ENCODE measurements at regions not wholly inside any gene's neighbourhood (a gene's known extent, or its start where the extent isn't known, plus 50 kb on each side); places are given as distances from the start of the nearest gene placed in this dataset.

GRCh38 chr4:106422766-106423165 lies 54.2 kb upstream of the GIMD1 start:
- Histone ChIP-seq H2BK12ac (ENCODE audit: low read length) (no peak overlapping the region), H3K4me3 (ENCODE audit: low read depth, low read length) (no peak overlapping the region), H3K23ac (ENCODE audit: low read length) (no peak overlapping the region), H3K9me3 (ENCODE audit: insufficient read depth, low read depth, low read length) (no peaks in the 10 kb centered on the region), H3K79me2 (ENCODE audit: control insufficient read depth, insufficient read depth, low read length, poor library complexity) (no peaks in the 10 kb centered on the region), H3K4me2 (ENCODE audit: low read length) (no peak overlapping the region), H2BK120ac (ENCODE audit: insufficient read depth, low read length, poor library complexity) (no peak overlapping the region), H3K4me1 (ENCODE audit: control insufficient read depth in 1 of 2, insufficient read depth in 2 of 2, low read length in 2 of 2) (peaks cover 0 to 7% of the 10 kb centered on the region in 2 experiments), H3K27me3 (ENCODE audit: insufficient read depth, low read length) (no peaks in the 10 kb centered on the region), H2AK5ac (ENCODE audit: low read length) (no peak overlapping the region), H4K12ac (ENCODE audit: low read depth, low read length) (no peak overlapping the region), H4K8ac (ENCODE audit: low read depth, low read length) (no peak overlapping the region), H4K91ac (ENCODE audit: low read depth, low read length) (no peak overlapping the region), H3K36me3 (ENCODE audit: control insufficient read depth in 1 of 2, insufficient read depth in 2 of 2, low read length in 2 of 2) (no peaks in the 10 kb centered on the region), H3K18ac (ENCODE audit: low read length) (no peak overlapping the region), H3K14ac (ENCODE audit: low read length) (no peak overlapping the region), H3K79me1 (ENCODE audit: low read length) (peaks cover 4% of the 10 kb centered on the region), H2AFZ (ENCODE audit: insufficient read depth, low read length, poor library complexity) (no peak overlapping the region), H3K27ac (ENCODE audit: low read depth, low read length) (no peak overlapping the region), H3K4ac (ENCODE audit: low read depth, low read length) (no peak overlapping the region), H3K9ac (ENCODE audit: low read length) (no peak overlapping the region), H2BK5ac (ENCODE audit: low read depth, low read length, poor library complexity) (peak overlapping the region; percentile 69)
- no peak for DNase-seq
- no CpG with 5 or more reads among the region's 1 CpG for WGBS (ENCODE audit: extremely low coverage, insufficient coverage, insufficient read length)

DNA sequence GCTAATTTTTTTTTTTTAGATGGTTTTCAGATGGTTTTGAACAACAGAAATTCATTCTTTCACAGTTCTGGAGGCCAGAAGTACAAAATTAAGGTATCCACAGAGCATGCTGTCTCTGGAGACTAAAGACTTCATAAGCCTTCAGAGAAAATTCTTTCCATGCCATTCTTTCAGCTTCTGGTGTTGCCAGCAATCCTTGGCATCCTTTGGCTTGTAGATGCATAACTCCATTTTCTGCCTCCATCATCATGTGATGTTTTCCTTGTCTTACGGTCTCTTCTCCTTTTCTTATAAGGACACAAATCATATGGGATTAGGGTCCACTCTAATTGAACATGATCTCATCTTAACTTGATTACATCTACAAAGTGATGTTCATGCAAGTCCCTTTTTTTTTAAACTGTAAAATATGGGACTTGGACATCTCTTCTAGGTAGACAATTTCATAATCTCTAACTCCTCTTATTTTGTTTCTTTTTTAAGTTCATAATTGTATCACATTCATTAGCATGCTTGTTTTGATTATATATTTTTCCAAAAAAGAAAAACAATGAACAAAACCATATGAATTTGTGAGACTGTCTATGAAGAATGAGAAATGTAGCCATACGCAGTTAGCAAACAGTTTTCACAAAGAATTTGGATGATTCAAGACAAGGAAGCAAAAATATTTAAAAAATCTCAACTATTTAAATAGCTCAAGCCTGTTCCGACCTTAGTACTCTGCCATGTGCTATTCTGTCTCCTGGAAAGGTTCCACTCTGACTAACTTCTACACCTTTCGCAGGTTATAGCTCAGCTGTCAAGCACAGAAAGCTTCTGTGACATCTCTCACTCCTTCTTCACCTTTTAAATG lies 53.1 kb upstream of the GIMD1 start:
- Histone ChIP-seq H2BK5ac (ENCODE audit: low read depth, low read length, poor library complexity) (peak overlapping the region; percentile 49), H3K27me3 (ENCODE audit: insufficient read depth, low read length) (no peaks in the 10 kb centered on the region), H3K4ac (ENCODE audit: low read depth, low read length) (no peak overlapping the region), H3K79me2 (ENCODE audit: control insufficient read depth, insufficient read depth, low read length, poor library complexity) (no peaks in the 10 kb centered on the region), H2AK5ac (ENCODE audit: low read length) (no peak overlapping the region), H3K9ac (ENCODE audit: low read length) (no peak overlapping the region), H4K12ac (ENCODE audit: low read depth, low read length) (no peak overlapping the region), H4K91ac (ENCODE audit: low read depth, low read length) (no peak overlapping the region), H3K79me1 (ENCODE audit: low read length) (peaks cover 4% of the 10 kb centered on the region), H3K4me2 (ENCODE audit: low read length) (no peak overlapping the region), H3K14ac (ENCODE audit: low read length) (no peak overlapping the region), H2AFZ (ENCODE audit: insufficient read depth, low read length, poor library complexity) (no peak overlapping the region), H3K36me3 (ENCODE audit: control insufficient read depth in 1 of 2, insufficient read depth in 2 of 2, low read length in 2 of 2) (no peaks in the 10 kb centered on the region), H2BK12ac (ENCODE audit: low read length) (no peak overlapping the region), H3K4me3 (ENCODE audit: low read depth, low read length) (no peak overlapping the region), H2BK120ac (ENCODE audit: insufficient read depth, low read length, poor library complexity) (no peak overlapping the region), H4K8ac (ENCODE audit: low read depth, low read length) (no peak overlapping the region), H3K4me1 (ENCODE audit: control insufficient read depth in 1 of 2, insufficient read depth in 2 of 2, low read length in 2 of 2) (peaks cover 0 to 7% of the 10 kb centered on the region in 2 experiments), H3K9me3 (ENCODE audit: insufficient read depth, low read depth, low read length) (no peaks in the 10 kb centered on the region), H3K27ac (ENCODE audit: low read depth, low read length) (peak overlapping the region; percentile 62), H3K18ac (ENCODE audit: low read length) (no peak overlapping the region), H3K23ac (ENCODE audit: low read length) (no peak overlapping the region)
- DNase-seq: peak; percentile 11 to 70
- WGBS (ENCODE audit: extremely low coverage, insufficient coverage, insufficient read length): no CpG with 5 or more reads among the region's 4 CpGs

- no CpG with 5 or more reads among the region's 1 CpG for WGBS (ENCODE audit: extremely low coverage, insufficient coverage, insufficient read length)
Observed at GRCh38 chr4:106418444-106418843, 49.9 kb upstream of the GIMD1 start.

More at GRCh38 chr4:106418444-106418843, 49.9 kb upstream of the GIMD1 start:
- no peak overlapping the region for H3K18ac ChIP-seq (ENCODE audit: low read length)
- H3K27ac ChIP-seq (ENCODE audit: low read depth, low read length): no peak overlapping the region
- no peaks in the 10 kb centered on the region for H3K79me2 ChIP-seq (ENCODE audit: control insufficient read depth, insufficient read depth, low read length, poor library complexity)
- DNase-seq: peak; percentile 3 to 73
- no peak overlapping the region for H2AK5ac ChIP-seq (ENCODE audit: low read length)
- no peak overlapping the region for H4K8ac ChIP-seq (ENCODE audit: low read depth, low read length)
- H4K91ac ChIP-seq (ENCODE audit: low read depth, low read length): no peak overlapping the region
- no peaks in the 10 kb centered on the region for H3K36me3 ChIP-seq (ENCODE audit: control insufficient read depth in 1 of 2, insufficient read depth in 2 of 2, low read length in 2 of 2)
- H3K4me2 ChIP-seq (ENCODE audit: low read length): no peak overlapping the region
- no peaks in the 10 kb centered on the region for H3K27me3 ChIP-seq (ENCODE audit: insufficient read depth, low read length)
- no peak overlapping the region for H2AFZ ChIP-seq (ENCODE audit: insufficient read depth, low read length, poor library complexity)
- no peak overlapping the region for H4K12ac ChIP-seq (ENCODE audit: low read depth, low read length)
- H3K14ac ChIP-seq (ENCODE audit: low read length): no peak overlapping the region
- no peak overlapping the region for H3K4ac ChIP-seq (ENCODE audit: low read depth, low read length)
- H3K9ac ChIP-seq (ENCODE audit: low read length): no peak overlapping the region
- H3K9me3 ChIP-seq (ENCODE audit: insufficient read depth, low read depth, low read length): no peaks in the 10 kb centered on the region
- no peak overlapping the region for H2BK12ac ChIP-seq (ENCODE audit: low read length)
- H2BK120ac ChIP-seq (ENCODE audit: insufficient read depth, low read length, poor library complexity): no peak overlapping the region
- no peak overlapping the region for H3K23ac ChIP-seq (ENCODE audit: low read length)
- peaks cover 4% of the 10 kb centered on the region for H3K79me1 ChIP-seq (ENCODE audit: low read length)
- H3K4me1 ChIP-seq (ENCODE audit: control insufficient read depth in 1 of 2, insufficient read depth in 2 of 2, low read length in 2 of 2): peaks cover 0 to 7% of the 10 kb centered on the region in 2 experiments
- H3K4me3 ChIP-seq (ENCODE audit: low read depth, low read length): no peak overlapping the region
- H2BK5ac ChIP-seq (ENCODE audit: low read depth, low read length, poor library complexity): no peak overlapping the region

Data from trophoblast cell (in vitro differentiated cells and primary cell).